Effector memory CD4-positive, alpha-beta T cell (primary cell): ENCODE measurements at regions not wholly inside any gene's neighbourhood (a gene's known extent, or its start where the extent isn't known, plus 50 kb on each side); places are given as distances from the start of the nearest gene placed in this dataset.
"Not testable (repeated sequence)": the region's sequence is repeated elsewhere in the genome, so short reads cannot be mapped to it uniquely, and the experiment has no call there.

Experiments used
- DNase-seq, 3 donors: peaks; one replicate each; pipeline ENCODE4 v3.0.0-alpha.2; 2020
- H3K27ac ChIP-seq: 2 replicates; pipeline ENCODE4 v1.7.0; 2013; ENCODE audit warnings: mild to moderate bottlenecking, low read length, moderate library complexity; ENCODE audit not compliant: insufficient read depth, poor library complexity, severe bottlenecking
- H3K27me3 ChIP-seq: replicated peaks from 2 replicates; pipeline ENCODE4 v1.7.0; 2013; ENCODE audit warnings: mild to moderate bottlenecking, low read length; ENCODE audit not compliant: insufficient read depth, control insufficient read depth, poor library complexity, severe bottlenecking
- H3K36me3 ChIP-seq: 2 replicates; pipeline ENCODE4 v1.7.0; 2013; ENCODE audit warnings: mild to moderate bottlenecking, low read length, moderate library complexity; ENCODE audit not compliant: control insufficient read depth, insufficient read depth
- H3K4me1 ChIP-seq: 2 replicates; pipeline ENCODE4 v1.7.0; 2013; ENCODE audit warnings: low read length, mild to moderate bottlenecking; ENCODE audit not compliant: control insufficient read depth, insufficient read depth, poor library complexity, severe bottlenecking
- H3K4me3 ChIP-seq: 2 replicates; pipeline ENCODE4 v1.7.0; 2013; ENCODE audit warnings: low read length, low read depth, mild to moderate bottlenecking; ENCODE audit not compliant: insufficient read depth, poor library complexity, severe bottlenecking
- H3K9me3 ChIP-seq: 2 replicates; pipeline ENCODE4 v1.7.0; 2013; ENCODE audit warnings: mild to moderate bottlenecking, low read length, moderate library complexity; ENCODE audit not compliant: control insufficient read depth

DNA sequence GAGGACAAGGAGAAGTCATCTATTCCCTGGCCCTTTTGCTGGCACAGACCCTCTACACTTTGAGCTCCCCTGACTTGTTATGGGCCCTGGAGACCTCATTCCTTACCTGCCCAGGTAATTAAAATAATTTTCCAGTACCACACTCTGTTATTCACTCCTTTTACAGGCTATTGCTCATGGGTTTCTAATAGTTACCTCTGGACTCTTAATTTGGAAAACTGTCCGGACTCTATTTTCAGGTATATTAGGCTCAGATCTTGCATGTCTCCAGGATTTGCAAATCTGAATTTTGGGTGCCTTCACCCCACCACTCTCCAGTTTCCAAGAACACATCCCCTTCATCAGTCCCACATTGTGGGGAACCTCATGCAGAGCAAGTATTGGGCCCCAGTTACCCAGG, 186.8 kb upstream of the SESN3 start:
- H3K4me3 ChIP-seq: no peak overlapping the region
- DNase-seq: no peak
- no peaks in the 10 kb centered on the region for H3K9me3 ChIP-seq

DNA sequence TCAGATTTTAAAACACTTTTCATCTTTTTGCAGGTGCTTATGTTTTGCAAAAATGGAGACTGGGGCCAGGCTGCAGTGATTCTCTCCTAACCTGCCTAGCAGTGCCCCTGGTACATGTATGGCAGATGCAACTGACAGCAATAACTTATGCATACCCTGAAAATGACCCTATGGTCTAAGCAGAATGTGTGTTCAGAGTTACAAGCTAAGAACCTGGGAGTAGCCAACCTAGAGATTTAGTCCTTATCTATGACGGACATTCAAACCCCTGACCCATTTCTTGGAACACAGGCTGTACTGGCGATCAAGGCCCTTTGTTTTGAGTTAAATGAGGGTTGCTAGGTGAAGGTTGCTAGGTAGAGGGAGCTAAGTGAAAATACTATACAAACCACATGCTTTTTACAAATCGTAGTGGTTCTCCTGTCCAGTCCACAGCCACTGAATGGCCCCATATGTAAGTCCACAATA, 184.9 kb upstream of the SESN3 start:
- Histone ChIP-seq H3K27me3 (no peaks in the 10 kb centered on the region), H3K4me3 (no peak overlapping the region), H3K9me3 (no peaks in the 10 kb centered on the region), H3K4me1 (no peaks in the 10 kb centered on the region), H3K36me3 (no peaks in the 10 kb centered on the region), H3K27ac (no peak overlapping the region)
- no peak for DNase-seq

More for the DNA sequence above, 186.8 kb upstream of the SESN3 start:
- H3K36me3 ChIP-seq: no peaks in the 10 kb centered on the region
- H3K27me3 ChIP-seq: no peaks in the 10 kb centered on the region
- H3K27ac ChIP-seq: no peak overlapping the region
- no peaks in the 10 kb centered on the region for H3K4me1 ChIP-seq

DNA sequence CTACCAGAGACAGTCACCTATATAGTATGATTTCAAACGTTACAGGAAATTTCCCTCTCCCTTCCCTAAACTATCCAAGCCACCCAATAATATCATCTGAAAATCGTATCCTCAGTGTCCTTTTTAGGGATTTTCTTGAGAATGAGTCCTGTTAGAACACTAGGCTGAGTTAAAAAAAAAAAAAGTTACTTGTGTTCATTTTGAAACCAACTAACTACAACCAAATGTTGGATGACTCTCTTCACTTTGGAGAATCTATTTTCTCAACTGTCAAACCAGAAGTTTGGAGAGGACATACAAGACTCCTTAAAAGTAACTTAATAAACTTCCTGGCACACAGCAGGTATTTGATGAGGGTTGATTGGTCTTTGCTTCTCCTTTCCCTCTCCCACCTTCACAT, 183.2 kb upstream of the SESN3 start:
- Histone ChIP-seq H3K27ac (no peak overlapping the region), H3K4me3 (no peak overlapping the region), H3K4me1 (no peaks in the 10 kb centered on the region), H3K36me3 (no peaks in the 10 kb centered on the region), H3K9me3 (no peaks in the 10 kb centered on the region), H3K27me3 (no peaks in the 10 kb centered on the region)
- DNase-seq: no peak

DNA sequence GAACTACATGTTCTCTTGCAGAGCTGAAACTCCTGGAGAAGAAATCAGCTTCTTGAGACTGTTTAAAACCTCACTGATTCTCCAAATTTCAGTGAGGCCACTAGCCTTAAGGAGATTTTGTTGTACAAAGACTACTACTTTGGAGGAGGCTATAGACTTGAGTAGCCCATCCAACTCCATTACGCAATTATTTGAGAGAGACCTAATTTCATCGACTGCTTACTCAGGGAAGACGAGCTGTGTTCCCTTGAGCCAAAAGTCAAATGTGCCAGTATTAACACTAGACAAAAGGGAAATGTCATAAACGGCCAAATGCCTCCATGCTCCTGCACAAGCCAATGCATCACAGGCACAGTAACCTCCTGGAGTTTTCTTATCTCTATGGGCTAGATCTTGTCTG, 182.8 kb upstream of the SESN3 start:
- no peak overlapping the region for H3K4me3 ChIP-seq
- no peaks in the 10 kb centered on the region for H3K36me3 ChIP-seq
- DNase-seq: no peak
- H3K9me3 ChIP-seq: no peaks in the 10 kb centered on the region
- H3K27me3 ChIP-seq: no peaks in the 10 kb centered on the region
- H3K4me1 ChIP-seq: no peaks in the 10 kb centered on the region
- H3K27ac ChIP-seq: no peak overlapping the region

DNA sequence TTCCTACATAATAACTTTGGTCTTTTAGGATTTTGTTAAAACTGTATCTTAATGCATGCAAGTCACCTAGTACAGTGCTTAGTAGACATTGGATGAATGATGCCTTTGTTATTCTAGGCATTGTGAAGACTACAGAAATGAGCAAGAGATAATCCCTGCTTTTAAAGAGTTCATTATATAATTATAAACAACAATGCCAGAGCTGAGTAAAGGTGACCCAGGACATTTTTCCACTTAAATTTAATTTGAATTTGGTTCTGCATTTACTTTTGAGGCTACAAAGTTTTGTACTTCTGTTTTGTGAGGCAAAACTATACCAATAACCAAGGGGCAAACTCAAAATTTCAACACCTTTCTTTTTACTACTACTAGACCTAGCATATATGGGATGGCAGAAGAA, 182.0 kb upstream of the SESN3 start:
- Histone ChIP-seq H3K27ac (no peak overlapping the region), H3K36me3 (no peaks in the 10 kb centered on the region), H3K9me3 (no peaks in the 10 kb centered on the region), H3K4me1 (no peaks in the 10 kb centered on the region), H3K4me3 (no peak overlapping the region), H3K27me3 (no peaks in the 10 kb centered on the region)
- DNase-seq: no peak

DNA sequence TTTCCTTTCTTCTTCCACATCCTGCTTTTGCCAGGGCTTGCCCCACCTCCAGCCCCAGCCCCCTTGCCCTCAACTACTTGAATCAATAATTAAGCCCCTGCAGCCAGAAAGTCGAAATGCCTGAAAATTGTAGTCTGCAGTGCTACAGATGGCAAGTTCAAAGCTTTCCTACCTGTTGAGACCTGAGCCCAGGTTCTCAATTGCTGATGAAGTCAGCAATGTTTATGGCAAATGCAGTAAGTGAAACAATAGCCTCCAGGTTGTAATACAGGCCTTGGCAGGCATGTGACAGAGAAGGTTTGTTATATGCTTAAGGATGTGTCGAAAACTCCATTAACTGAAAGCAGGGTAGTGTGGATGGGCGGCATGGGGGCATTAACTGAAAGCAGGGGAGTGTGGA, 181.1 kb upstream of the SESN3 start:
- no peak overlapping the region for H3K27ac ChIP-seq
- H3K4me3 ChIP-seq: no peak overlapping the region
- DNase-seq: no peak
- H3K4me1 ChIP-seq: no peaks in the 10 kb centered on the region
- H3K27me3 ChIP-seq: no peaks in the 10 kb centered on the region
- no peaks in the 10 kb centered on the region for H3K9me3 ChIP-seq
- no peaks in the 10 kb centered on the region for H3K36me3 ChIP-seq

DNA sequence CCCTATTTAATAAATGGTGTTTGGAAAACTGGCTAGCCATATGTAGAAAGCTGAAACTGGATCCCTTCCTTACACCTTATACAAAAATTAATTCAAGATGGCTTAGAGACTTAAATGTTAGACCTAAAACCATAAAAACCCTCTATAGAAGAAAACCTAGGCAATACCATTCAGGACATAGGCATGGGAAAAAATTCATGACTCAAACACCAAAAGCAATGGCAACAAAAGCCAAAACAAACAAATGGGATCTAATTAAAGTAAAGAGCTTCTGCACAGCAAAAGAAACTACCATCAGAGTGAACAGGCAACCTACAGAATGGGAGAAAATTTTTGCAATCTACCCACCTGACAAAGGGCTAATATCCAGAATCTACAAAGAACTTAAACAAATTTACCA, 179.7 kb upstream of the SESN3 start:
- H3K36me3 ChIP-seq, DNase-seq, H3K27me3 ChIP-seq, H3K9me3 ChIP-seq, H3K4me1 ChIP-seq, H3K4me3 ChIP-seq, H3K27ac ChIP-seq: not testable (repeated sequence)

DNA sequence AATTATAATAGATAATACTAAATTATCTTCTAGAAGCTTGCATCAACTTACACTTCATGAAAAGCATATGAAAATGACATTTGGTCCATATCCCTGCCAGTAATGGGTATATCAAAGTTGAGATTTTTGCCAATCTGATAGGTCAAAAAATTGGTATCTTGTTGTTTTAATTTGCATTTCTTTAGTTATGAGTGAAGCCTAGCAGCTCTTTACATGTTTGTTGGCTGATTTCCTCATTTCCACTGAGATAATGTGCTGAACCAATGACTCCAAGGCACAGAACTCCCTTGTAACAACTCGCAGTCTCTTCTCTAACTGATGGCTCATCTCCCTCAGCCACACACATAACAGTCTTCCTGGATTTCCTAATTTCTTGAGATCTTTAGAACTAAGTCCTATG, 175.3 kb upstream of the SESN3 start:
- Histone ChIP-seq H3K27me3 (no peaks in the 10 kb centered on the region), H3K4me1 (no peaks in the 10 kb centered on the region), H3K36me3 (no peaks in the 10 kb centered on the region), H3K27ac (no peak overlapping the region), H3K9me3 (no peaks in the 10 kb centered on the region), H3K4me3 (no peak overlapping the region)
- DNase-seq: no peak

DNA sequence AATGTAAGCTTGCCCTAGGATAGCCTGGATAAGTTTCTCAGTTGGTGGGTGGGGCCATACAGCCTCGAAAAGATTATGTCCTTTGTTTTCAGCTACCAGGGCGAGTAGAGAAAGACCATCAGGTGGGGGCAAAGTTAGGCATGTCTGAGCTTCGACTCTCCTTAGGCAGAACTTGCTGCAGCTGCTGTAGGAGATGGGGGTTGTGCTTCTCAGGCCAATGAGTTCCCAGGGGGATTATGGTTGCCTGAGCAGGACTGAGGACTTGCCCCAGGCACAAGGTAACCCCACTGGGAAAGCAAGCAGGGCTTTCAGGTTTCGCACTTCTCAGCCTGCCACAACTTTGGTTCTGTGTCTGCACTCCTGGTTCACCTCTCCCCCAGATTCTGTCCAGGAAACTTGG, 173.4 kb upstream of the SESN3 start:
- H3K4me3 ChIP-seq: no peak overlapping the region
- H3K4me1 ChIP-seq: no peaks in the 10 kb centered on the region
- no peaks in the 10 kb centered on the region for H3K27me3 ChIP-seq
- no peaks in the 10 kb centered on the region for H3K9me3 ChIP-seq
- no peaks in the 10 kb centered on the region for H3K36me3 ChIP-seq
- DNase-seq: no peak
- H3K27ac ChIP-seq: no peak overlapping the region

DNA sequence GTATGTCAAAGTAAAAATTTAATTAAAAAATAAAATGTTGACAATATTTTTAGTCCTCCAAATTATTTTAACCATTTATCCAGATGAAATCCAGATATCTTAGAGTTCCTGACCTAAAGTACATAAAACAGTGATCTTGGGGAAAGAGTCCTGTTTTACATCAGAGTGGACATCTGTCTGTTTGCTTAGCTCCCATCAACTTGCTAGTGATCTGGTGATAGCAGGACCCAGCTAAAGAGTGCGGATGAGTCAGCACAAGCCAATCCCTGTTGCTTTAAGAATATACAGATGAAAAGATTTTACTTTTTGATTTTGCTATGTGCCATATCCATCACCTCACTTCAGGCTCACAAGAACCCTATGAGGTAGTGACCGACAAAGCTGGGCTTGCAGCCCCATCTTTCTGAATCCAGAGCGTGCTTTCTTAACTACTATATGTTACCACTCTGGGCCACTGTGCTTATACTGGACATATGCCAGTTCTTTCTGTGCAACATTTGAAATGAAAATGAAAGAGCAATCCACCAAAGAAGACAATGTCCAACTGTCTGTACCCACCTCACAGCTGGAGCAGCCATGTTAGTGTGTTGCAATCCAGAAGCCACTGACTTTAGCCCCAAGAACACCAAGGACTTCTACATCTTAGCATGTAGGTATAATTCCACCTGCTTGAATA, 167.6 kb upstream of the SESN3 start:
- no peaks in the 10 kb centered on the region for H3K27me3 ChIP-seq
- H3K4me3 ChIP-seq: no peak overlapping the region
- no peak overlapping the region for H3K27ac ChIP-seq
- no peaks in the 10 kb centered on the region for H3K9me3 ChIP-seq
- no peak for DNase-seq
- H3K36me3 ChIP-seq: no peaks in the 10 kb centered on the region
- H3K4me1 ChIP-seq: no peaks in the 10 kb centered on the region
